ENCODE measurements at regions not wholly inside any gene's neighbourhood (a gene's known extent, or its start where the extent isn't known, plus 50 kb on each side); places are given as distances from the start of the nearest gene placed in this dataset.

- DNase-seq (ENCODE audit: extremely low spot score), result no peak
- no peak for TF ChIP-seq CTCF (IDR thresholded peaks at IDR 0.05; ENCODE audit: control extremely low read depth, extremely low read depth, low read depth, missing control alignments)
- ChIA-PET CTCF (no interaction called here), POLR2A (no interaction called here)
Measured at GRCh38 chr5:29169886-29170285, 2023.6 kb upstream of the CDH6 start.

- TF ChIP-seq CTCF (IDR thresholded peaks at IDR 0.05; ENCODE audit: control extremely low read depth, extremely low read depth, low read depth, missing control alignments), result no peak
- POLR2A ChIA-PET, result no interaction called here
- DNase-seq (ENCODE audit: extremely low spot score), result no peak
- CTCF ChIA-PET, result interaction anchor here (1.3 kb wide), 1 partner anchor 9 kb away, joined by 3 read pairs; no protein-coding TSS in a partner anchor
Measured at GRCh38 chr5:29162297-29162696, 2031.2 kb upstream of the CDH6 start.

- no peak for TF ChIP-seq CTCF (IDR thresholded peaks at IDR 0.05; ENCODE audit: control extremely low read depth, extremely low read depth, low read depth, missing control alignments)
- ChIA-PET CTCF (interaction anchor here (1.3 kb wide), 1 partner anchor 9 kb away, joined by 3 read pairs; no protein-coding TSS in a partner anchor), POLR2A (no interaction called here)
- DNase-seq (ENCODE audit: extremely low spot score), result no peak
Measured at GRCh38 chr5:29161399-29162291, 2031.8 kb upstream of the CDH6 start.

- DNase-seq (ENCODE audit: extremely low spot score), result no peak
- TF ChIP-seq CTCF (IDR thresholded peaks at IDR 0.05; ENCODE audit: control extremely low read depth, extremely low read depth, low read depth, missing control alignments), result no peak
- ChIA-PET CTCF (no interaction called here), POLR2A (no interaction called here)
Measured at GRCh38 chr5:29157975-29158374, 2035.5 kb upstream of the CDH6 start.

- TF ChIP-seq CTCF (IDR thresholded peaks at IDR 0.05; ENCODE audit: control extremely low read depth, extremely low read depth, low read depth, missing control alignments), result no peak
- no peak for DNase-seq (ENCODE audit: extremely low spot score)
- POLR2A ChIA-PET, result no interaction called here
- CTCF ChIA-PET, result no interaction called here
Measured at GRCh38 chr5:29150840-29151239, 2042.6 kb upstream of the CDH6 start.

- ChIA-PET CTCF (no interaction called here), POLR2A (no interaction called here)
- no peak for DNase-seq (ENCODE audit: extremely low spot score)
- TF ChIP-seq CTCF (IDR thresholded peaks at IDR 0.05; ENCODE audit: control extremely low read depth, extremely low read depth, low read depth, missing control alignments), result no peak
Measured at GRCh38 chr5:29148581-29148980, 2044.9 kb upstream of the CDH6 start.

All from GM10248 (cell line).